PFSK-1 (cell line): ENCODE measurements at regions not wholly inside any gene's neighbourhood (a gene's known extent, or its start where the extent isn't known, plus 50 kb on each side); places are given as distances from the start of the nearest gene placed in this dataset.

Experiments
- FOXP2 ChIP-seq: optimal IDR thresholded peaks from 2 replicates; pipeline ENCODE3; 2011; ENCODE audit warnings: borderline replicate concordance, control low read depth, inconsistent platforms; ENCODE audit not compliant: insufficient read depth; ENCODE audit errors: extremely low read length, extremely low read depth
- POLR2AphosphoS5 ChIP-seq: IDR thresholded peaks from 2 replicates; pipeline ENCODE4 v1.6.1; 2012; ENCODE audit warnings: low read depth, mild to moderate bottlenecking, control low read depth, low read length, moderate library complexity
- REST ChIP-seq, 2 experiments: IDR thresholded peaks; 2 replicates each; pipeline versions ENCODE4 v1.6.1 to v1.8.0; 2011 to 2012; ENCODE audit warnings: low read depth in 2 of 2, low read length in 2 of 2, control low read depth in 1 of 2, inconsistent platforms in 1 of 2, mild to moderate bottlenecking in 1 of 2, moderate library complexity in 1 of 2; ENCODE audit not compliant: insufficient read depth in 1 of 2
- SIN3A ChIP-seq: IDR thresholded peaks from 2 replicates; pipeline ENCODE4 v1.6.1; 2012; ENCODE audit warnings: mild to moderate bottlenecking, low read length, moderate library complexity, borderline replicate concordance; ENCODE audit not compliant: insufficient read depth
- TAF1 ChIP-seq: IDR thresholded peaks from 2 replicates; pipeline ENCODE4 v1.6.1; 2012; ENCODE audit warnings: low read length, control low read depth, borderline replicate concordance; ENCODE audit not compliant: insufficient read depth

DNA sequence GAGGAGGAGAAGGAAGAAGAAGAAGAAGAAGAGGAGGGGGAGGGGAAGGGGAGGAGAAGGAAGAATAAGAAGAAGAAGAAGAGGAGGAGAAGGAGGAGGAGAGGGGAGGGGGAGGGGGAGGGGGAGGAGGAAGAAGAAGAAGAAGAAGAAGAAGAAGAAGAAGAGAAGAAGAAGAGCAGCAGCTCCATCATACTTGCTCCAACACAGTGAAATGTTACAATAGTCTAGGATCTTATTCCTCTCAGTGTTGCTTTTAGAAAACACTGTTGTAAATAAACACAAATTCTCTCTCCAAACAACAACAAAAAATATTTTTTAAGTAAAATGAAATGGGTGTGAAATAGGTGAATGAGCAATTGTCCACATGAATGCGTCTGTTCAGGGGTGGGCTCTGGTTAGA, 126.6 kb upstream of the KCNJ16 start:
- TF ChIP-seq TAF1 (no peak), REST (IDR thresholded peaks at IDR 0.05; ENCODE audit: insufficient read depth in 1 of 2, low read depth in 2 of 2, low read length in 2 of 2) (no peak), FOXP2 (no peak), SIN3A (no peak), POLR2AphosphoS5 (no peak)

GRCh38 chr17:69949496-69949895, 125.5 kb upstream of the KCNJ16 start:
- TF ChIP-seq FOXP2 (no peak), SIN3A (no peak), TAF1 (no peak), REST (IDR thresholded peaks at IDR 0.05; ENCODE audit: insufficient read depth in 1 of 2, low read depth in 2 of 2, low read length in 2 of 2) (no peak), POLR2AphosphoS5 (no peak)

DNA sequence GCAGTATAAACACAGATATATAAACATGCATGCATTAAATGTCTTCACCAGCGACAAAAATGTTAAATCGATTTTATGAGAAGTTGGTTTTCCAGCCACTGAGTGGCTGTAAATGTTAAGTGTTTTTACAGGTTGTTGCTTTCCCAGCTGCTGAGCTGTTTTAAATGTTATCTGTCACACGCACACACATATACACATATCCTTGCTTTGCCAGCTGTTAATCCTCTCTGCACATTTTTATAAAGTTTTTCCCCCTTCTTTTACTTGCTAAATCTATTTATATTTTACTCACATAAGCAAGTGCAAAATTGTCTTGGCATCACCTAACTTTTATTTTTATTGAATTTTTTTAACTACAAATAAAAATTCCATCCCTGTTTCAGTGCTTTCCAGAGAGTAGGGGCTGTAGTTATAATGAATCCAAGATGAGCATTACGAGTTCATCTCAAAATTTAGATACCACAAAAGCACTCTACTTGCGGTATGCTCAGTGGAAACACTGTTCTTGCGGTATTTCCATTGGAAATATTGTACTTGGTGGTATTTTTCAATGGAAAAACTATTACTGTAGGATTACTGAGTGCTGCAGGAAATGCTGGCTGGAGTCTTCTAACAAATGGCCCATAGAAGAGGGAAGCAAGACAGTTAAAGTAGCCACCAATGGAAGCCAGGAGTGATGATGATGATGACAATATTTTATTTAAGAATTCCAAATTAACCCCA, 124.9 kb upstream of the KCNJ16 start:
- no peak for TF ChIP-seq FOXP2
- TF ChIP-seq REST (IDR thresholded peaks at IDR 0.05; ENCODE audit: insufficient read depth in 1 of 2, low read depth in 2 of 2, low read length in 2 of 2) = no peak
- TF ChIP-seq POLR2AphosphoS5 = no peak
- TF ChIP-seq TAF1 = no peak
- TF ChIP-seq SIN3A = no peak

GRCh38 chr17:69950701-69951418, 124.2 kb upstream of the KCNJ16 start:
- TF ChIP-seq TAF1 (no peak), FOXP2 (no peak), POLR2AphosphoS5 (no peak), SIN3A (no peak), REST (IDR thresholded peaks at IDR 0.05; ENCODE audit: insufficient read depth in 1 of 2, low read depth in 2 of 2, low read length in 2 of 2) (no peak)
